ENCODE measurements at regions not wholly inside any gene's neighbourhood (a gene's known extent, or its start where the extent isn't known, plus 50 kb on each side); places are given as distances from the start of the nearest gene placed in this dataset.

GRCh38 chr20:40600441-40601219 lies 88.4 kb downstream of the MAFB start:
- POLR2A ChIA-PET: no interaction called here
- CTCF ChIA-PET: no interaction called here
- TF ChIP-seq, protein P1, sequence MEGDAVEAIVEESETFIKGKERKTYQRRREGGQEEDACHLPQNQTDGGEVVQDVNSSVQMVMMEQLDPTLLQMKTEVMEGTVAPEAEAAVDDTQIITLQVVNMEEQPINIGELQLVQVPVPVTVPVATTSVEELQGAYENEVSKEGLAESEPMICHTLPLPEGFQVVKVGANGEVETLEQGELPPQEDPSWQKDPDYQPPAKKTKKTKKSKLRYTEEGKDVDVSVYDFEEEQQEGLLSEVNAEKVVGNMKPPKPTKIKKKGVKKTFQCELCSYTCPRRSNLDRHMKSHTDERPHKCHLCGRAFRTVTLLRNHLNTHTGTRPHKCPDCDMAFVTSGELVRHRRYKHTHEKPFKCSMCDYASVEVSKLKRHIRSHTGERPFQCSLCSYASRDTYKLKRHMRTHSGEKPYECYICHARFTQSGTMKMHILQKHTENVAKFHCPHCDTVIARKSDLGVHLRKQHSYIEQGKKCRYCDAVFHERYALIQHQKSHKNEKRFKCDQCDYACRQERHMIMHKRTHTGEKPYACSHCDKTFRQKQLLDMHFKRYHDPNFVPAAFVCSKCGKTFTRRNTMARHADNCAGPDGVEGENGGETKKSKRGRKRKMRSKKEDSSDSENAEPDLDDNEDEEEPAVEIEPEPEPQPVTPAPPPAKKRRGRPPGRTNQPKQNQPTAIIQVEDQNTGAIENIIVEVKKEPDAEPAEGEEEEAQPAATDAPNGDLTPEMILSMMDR (IDR thresholded peaks at IDR 0.05; ENCODE audit: insufficient read depth, low read length, missing control alignments): no peak
- DNase-seq (ENCODE audit: low read depth, low spot score): no peak
- no peak overlapping the region for H3K4me3 ChIP-seq (ENCODE audit: low read depth, low read length)

DNA sequence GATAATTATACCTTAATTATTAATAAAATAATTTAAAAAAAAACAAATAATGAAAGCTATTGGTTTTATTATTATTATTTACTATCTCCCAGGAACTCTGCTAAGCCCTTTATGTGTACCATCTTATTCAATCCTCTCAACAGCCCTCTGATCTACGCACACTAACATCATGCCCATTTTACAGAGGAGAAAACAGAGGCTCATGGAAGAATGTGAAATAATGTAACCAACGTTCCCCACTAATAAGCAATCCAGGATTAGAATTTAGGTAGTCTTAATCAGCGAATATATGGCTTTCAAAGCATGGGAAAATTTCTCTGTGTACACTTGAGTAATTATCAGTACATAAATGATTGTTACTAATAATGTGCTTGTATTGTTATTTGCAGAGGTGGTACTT lies 89.0 kb downstream of the MAFB start:
- TF ChIP-seq, protein P1 (IDR thresholded peaks at IDR 0.05; ENCODE audit: insufficient read depth, low read length, missing control alignments): no peak
- H3K4me3 ChIP-seq (ENCODE audit: low read depth, low read length): no peak overlapping the region
- ChIA-PET POLR2A (no interaction called here), CTCF (no interaction called here)
- DNase-seq (ENCODE audit: low read depth, low spot score): no peak

DNA sequence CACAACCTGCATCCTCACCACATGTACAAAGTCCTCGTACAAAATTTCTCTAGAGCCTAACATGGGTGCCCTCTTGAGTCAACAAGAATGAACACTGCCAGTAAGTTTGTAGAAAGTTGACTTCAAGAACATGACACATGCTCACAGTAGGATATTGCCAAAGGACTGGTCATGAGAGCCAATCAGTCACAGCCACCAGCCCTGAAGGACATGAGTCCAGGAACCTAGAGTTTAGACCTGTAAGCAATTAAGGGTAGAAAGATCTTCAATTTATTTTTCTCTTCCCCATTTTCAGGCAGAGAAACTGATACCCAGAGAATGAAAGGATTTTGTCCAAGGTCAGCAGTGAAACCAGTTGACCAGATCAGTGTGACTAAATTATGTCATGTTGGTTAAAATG lies 96.1 kb downstream of the MAFB start:
- TF ChIP-seq, protein P1 (IDR thresholded peaks at IDR 0.05; ENCODE audit: insufficient read depth, low read length, missing control alignments): no peak
- ChIA-PET CTCF (no interaction called here), POLR2A (no interaction called here)
- no peak for DNase-seq (ENCODE audit: low read depth, low spot score)
- H3K4me3 ChIP-seq (ENCODE audit: low read depth, low read length): no peak overlapping the region

DNA sequence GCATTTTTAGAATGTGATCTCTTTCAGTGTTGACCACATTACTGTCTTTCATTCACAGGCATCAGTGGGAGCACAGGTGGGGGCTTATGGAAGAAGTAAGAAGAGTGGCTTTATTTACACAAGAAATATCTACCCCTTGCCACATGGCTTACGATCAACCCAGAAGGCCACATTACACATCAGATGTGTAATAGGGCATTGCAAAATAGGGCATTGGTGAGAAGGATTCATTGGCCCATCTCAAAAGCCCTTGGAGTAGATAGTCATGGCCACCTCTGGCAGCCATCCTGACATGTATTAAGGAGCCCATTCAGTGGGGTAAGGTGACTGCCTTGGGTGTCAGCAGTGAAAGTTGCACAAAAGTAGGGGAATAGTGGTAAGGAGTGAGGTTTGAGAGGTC lies 97.5 kb downstream of the MAFB start:
- POLR2A ChIA-PET: no interaction called here

GRCh38 chr20:40591119-40591518 lies 97.9 kb downstream of the MAFB start:
- no peak overlapping the region for H3K4me3 ChIP-seq (ENCODE audit: low read depth, low read length)
- POLR2A ChIA-PET: no interaction called here
- CTCF ChIA-PET: no interaction called here
- DNase-seq (ENCODE audit: low read depth, low spot score): no peak
- TF ChIP-seq, protein P1 (IDR thresholded peaks at IDR 0.05; ENCODE audit: insufficient read depth, low read length, missing control alignments): no peak

More for the DNA sequence above, 97.5 kb downstream of the MAFB start:
- CTCF ChIA-PET: no interaction called here
- TF ChIP-seq, protein P1 (IDR thresholded peaks at IDR 0.05; ENCODE audit: insufficient read depth, low read length, missing control alignments): no peak
- H3K4me3 ChIP-seq (ENCODE audit: low read depth, low read length): no peak overlapping the region
- DNase-seq (ENCODE audit: low read depth, low spot score): no peak

DNA sequence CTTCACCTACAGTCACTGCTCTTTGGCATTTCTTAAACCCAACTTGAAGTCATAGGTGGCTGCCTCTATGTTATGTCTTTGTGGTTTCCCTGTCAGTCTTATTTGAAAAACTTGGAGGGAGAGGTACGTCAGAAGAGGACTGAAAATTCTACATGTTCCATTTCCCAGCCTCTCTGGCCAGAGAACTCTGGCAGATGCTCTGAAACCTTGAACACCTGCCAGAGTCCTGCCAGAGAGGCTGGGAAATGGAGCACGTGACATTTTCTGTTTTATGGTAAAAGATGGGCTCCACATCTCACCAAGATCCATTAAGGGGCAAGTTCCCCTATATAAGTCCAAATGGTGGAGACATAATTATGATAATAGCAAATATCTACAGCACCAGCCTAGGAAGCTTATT lies 99.5 kb downstream of the MAFB start:
- POLR2A ChIA-PET: no interaction called here
- TF ChIP-seq, protein P1 (IDR thresholded peaks at IDR 0.05; ENCODE audit: insufficient read depth, low read length, missing control alignments): no peak
- no peak overlapping the region for H3K4me3 ChIP-seq (ENCODE audit: low read depth, low read length)
- no peak for DNase-seq (ENCODE audit: low read depth, low spot score)
- CTCF ChIA-PET: no interaction called here

Data from AG04449 (cell line).